Prostate gland (tissue), 2 donors: ENCODE measurements at regions not wholly inside any gene's neighbourhood (a gene's known extent, or its start where the extent isn't known, plus 50 kb on each side); places are given as distances from the start of the nearest gene placed in this dataset.
"Not testable (repeated sequence)": the region's sequence is repeated elsewhere in the genome, so short reads cannot be mapped to it uniquely, and the experiment has no call there.

ENCODE experiments used
- CTCF ChIP-seq, 4 experiments: fragments of 200-600 bp in 2 of 4; fragments of 450-650 bp in 2 of 4; sonication (generic) in 2 of 4; IDR thresholded peaks; 1 replicate in 3 of 4; 2 replicates in 1 of 4; pipeline ENCODE4 v1.5.1; 2016 to 2019; ENCODE audit warnings: antibody characterized with exemption in 4 of 4, mild to moderate bottlenecking in 2 of 4, moderate library complexity in 2 of 4
- POLR2A ChIP-seq: fragments of 450-650 bp; IDR thresholded peaks from one replicate; pipeline ENCODE4 v1.6.1; 2016; ENCODE audit warnings: antibody characterized with exemption, mild to moderate bottlenecking

DNA sequence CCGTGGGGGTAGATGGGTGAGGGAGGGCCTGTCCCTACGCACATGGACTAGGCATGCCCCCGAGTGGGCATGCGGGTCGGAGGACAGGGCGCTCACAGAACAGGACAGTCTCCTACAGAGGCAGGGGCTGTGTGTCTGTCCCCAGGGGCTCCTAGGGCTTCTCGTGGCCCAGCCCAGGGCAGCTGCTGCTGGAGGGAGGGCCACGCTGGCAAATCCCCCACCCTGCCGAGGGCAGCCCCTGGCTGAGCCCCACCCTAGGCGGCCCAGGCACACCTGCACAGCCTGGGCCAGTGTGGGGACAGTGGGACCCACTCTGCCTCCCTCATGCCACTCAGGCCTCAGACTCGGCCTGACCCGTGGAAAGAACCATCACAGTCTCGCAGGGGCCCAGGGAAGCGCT is 214.6 kb downstream of the TMEM121 start:
- TF ChIP-seq POLR2A; CTCF (IDR thresholded peaks at IDR 0.05): not testable (repeated sequence)
